DOHH2 (cell line): ENCODE measurements at regions not wholly inside any gene's neighbourhood (a gene's known extent, or its start where the extent isn't known, plus 50 kb on each side); places are given as distances from the start of the nearest gene placed in this dataset.

ENCODE experiments used
- EZH2phosphoT487 ChIP-seq: fragments of 200-600 bp; sonication (generic); IDR thresholded peaks from 2 replicates; pipeline ENCODE4 v1.6.1; 2017; ENCODE audit warnings: borderline replicate concordance, mild to moderate bottlenecking, antibody characterized with exemption, low read length, moderate library complexity, mixed read lengths
- TF ChIP-seq, protein P1 (sequence below): fragments of 200-600 bp; sonication (generic); IDR thresholded peaks from one replicate; pipeline ENCODE4 v1.5.1; 2014; ENCODE audit warnings: antibody characterized with exemption, mild to moderate bottlenecking, low read depth, low read length; ENCODE audit not compliant: poor library complexity, severe bottlenecking

DNA sequence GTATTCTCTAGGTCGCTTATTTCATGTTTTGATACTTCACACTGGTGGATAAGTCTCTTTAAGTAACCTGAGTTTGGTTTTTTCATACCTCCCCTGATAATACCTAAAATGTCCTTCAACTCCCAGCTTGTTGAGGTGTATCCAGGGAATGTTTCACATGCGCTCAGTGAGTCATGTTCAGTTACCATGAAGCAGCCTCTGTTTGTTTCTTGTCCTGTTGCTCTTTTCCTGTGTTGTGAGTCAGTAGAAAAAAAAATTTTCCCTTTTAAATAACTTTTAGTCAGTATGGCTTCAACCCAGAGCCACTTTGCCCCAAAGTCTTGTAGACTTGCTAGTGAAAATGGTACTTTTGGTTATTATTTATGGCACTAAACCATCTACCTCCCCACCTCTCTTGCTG, 278.4 kb upstream of the ZPLD1 start:
- TF ChIP-seq, protein P1, sequence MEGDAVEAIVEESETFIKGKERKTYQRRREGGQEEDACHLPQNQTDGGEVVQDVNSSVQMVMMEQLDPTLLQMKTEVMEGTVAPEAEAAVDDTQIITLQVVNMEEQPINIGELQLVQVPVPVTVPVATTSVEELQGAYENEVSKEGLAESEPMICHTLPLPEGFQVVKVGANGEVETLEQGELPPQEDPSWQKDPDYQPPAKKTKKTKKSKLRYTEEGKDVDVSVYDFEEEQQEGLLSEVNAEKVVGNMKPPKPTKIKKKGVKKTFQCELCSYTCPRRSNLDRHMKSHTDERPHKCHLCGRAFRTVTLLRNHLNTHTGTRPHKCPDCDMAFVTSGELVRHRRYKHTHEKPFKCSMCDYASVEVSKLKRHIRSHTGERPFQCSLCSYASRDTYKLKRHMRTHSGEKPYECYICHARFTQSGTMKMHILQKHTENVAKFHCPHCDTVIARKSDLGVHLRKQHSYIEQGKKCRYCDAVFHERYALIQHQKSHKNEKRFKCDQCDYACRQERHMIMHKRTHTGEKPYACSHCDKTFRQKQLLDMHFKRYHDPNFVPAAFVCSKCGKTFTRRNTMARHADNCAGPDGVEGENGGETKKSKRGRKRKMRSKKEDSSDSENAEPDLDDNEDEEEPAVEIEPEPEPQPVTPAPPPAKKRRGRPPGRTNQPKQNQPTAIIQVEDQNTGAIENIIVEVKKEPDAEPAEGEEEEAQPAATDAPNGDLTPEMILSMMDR, result no peak
- TF ChIP-seq EZH2phosphoT487, result no peak
